ENCODE measurements at regions not wholly inside any gene's neighbourhood (a gene's known extent, or its start where the extent isn't known, plus 50 kb on each side); places are given as distances from the start of the nearest gene placed in this dataset.
"Not testable (repeated sequence)": the region's sequence is repeated elsewhere in the genome, so short reads cannot be mapped to it uniquely, and the experiment has no call there.

GRCh38 chr1:187072262-187073034, 243.7 kb downstream of the PLA2G4A start:
- H3K27me3 Mint-ChIP-seq; H3K9me3 Mint-ChIP-seq; intact Hi-C loops (cut with micrococcal nuclease); H3K4me1 Mint-ChIP-seq; H3K36me3 Mint-ChIP-seq (ENCODE audit: low read depth): not testable (repeated sequence)
- Mint-ChIP-seq H3K27ac (peak overlapping the region; percentile 93), H3K4me3 (peak overlapping the region; percentile 91)
- DNase-seq = peak; percentile 66

GRCh38 chr1:187073035-187073560, 244.3 kb downstream of the PLA2G4A start:
- H3K4me1 Mint-ChIP-seq; intact Hi-C loops (cut with micrococcal nuclease); H3K9me3 Mint-ChIP-seq; H3K27me3 Mint-ChIP-seq; H3K36me3 Mint-ChIP-seq (ENCODE audit: low read depth): not testable (repeated sequence)
- Mint-ChIP-seq H3K27ac (peak overlapping the region; percentile 93), H3K4me3 (peak overlapping the region; percentile 91)
- peak; percentile 69 for DNase-seq

- intact Hi-C loops (cut with micrococcal nuclease); H3K4me1 Mint-ChIP-seq; DNase-seq; H3K9me3 Mint-ChIP-seq; H3K36me3 Mint-ChIP-seq (ENCODE audit: low read depth); H3K27ac Mint-ChIP-seq; H3K27me3 Mint-ChIP-seq: not testable (repeated sequence)
- H3K4me3 Mint-ChIP-seq = peak overlapping the region; percentile 91
Measured at GRCh38 chr1:187073634-187074245, 245.0 kb downstream of the PLA2G4A start.

- no peak for DNase-seq
- H3K27ac Mint-ChIP-seq = no peak overlapping the region
- H3K27me3 Mint-ChIP-seq = no peaks in the 10 kb centered on the region
- H3K4me3 Mint-ChIP-seq = no peak overlapping the region
- intact Hi-C loops (cut with micrococcal nuclease) = no loop called here
- no peaks in the 10 kb centered on the region for H3K9me3 Mint-ChIP-seq
- H3K4me1 Mint-ChIP-seq = peaks cover 4% of the 10 kb centered on the region
- H3K36me3 Mint-ChIP-seq (ENCODE audit: low read depth) = peaks cover 4% of the 10 kb centered on the region
Measured at GRCh38 chr1:187074445-187075048, 245.8 kb downstream of the PLA2G4A start.

GRCh38 chr1:187076922-187077321, 248.2 kb downstream of the PLA2G4A start:
- intact Hi-C loops (cut with micrococcal nuclease) = no loop called here
- DNase-seq = no peak
- Mint-ChIP-seq H3K27me3 (no peaks in the 10 kb centered on the region), H3K36me3 (ENCODE audit: low read depth) (peaks cover 4% of the 10 kb centered on the region), H3K4me1 (peaks cover 4% of the 10 kb centered on the region), H3K27ac (no peak overlapping the region), H3K4me3 (no peak overlapping the region), H3K9me3 (no peaks in the 10 kb centered on the region)

GRCh38 chr1:187078321-187078720, 249.6 kb downstream of the PLA2G4A start:
- intact Hi-C loops (cut with micrococcal nuclease) = no loop called here
- H3K27me3 Mint-ChIP-seq = no peaks in the 10 kb centered on the region
- DNase-seq = no peak
- peaks cover 2% of the 10 kb centered on the region for H3K4me1 Mint-ChIP-seq
- H3K36me3 Mint-ChIP-seq (ENCODE audit: low read depth) = peaks cover 4% of the 10 kb centered on the region
- H3K27ac Mint-ChIP-seq = no peak overlapping the region
- H3K9me3 Mint-ChIP-seq = no peaks in the 10 kb centered on the region
- no peak overlapping the region for H3K4me3 Mint-ChIP-seq

- Mint-ChIP-seq H3K36me3 (ENCODE audit: low read depth) (peaks cover 4% of the 10 kb centered on the region), H3K4me3 (no peak overlapping the region), H3K9me3 (no peaks in the 10 kb centered on the region), H3K27me3 (no peaks in the 10 kb centered on the region), H3K27ac (no peak overlapping the region), H3K4me1 (peaks cover 2% of the 10 kb centered on the region)
- intact Hi-C loops (cut with micrococcal nuclease) = no loop called here
- no peak for DNase-seq
Measured at GRCh38 chr1:187078916-187079315, 250.2 kb downstream of the PLA2G4A start.

GRCh38 chr1:187079330-187079729, 250.6 kb downstream of the PLA2G4A start:
- H3K4me1 Mint-ChIP-seq = peaks cover 2% of the 10 kb centered on the region
- H3K4me3 Mint-ChIP-seq = no peak overlapping the region
- H3K36me3 Mint-ChIP-seq (ENCODE audit: low read depth) = peaks cover 4% of the 10 kb centered on the region
- H3K27ac Mint-ChIP-seq = no peak overlapping the region
- H3K9me3 Mint-ChIP-seq = no peaks in the 10 kb centered on the region
- no peaks in the 10 kb centered on the region for H3K27me3 Mint-ChIP-seq
- no peak for DNase-seq
- intact Hi-C loops (cut with micrococcal nuclease) = no loop called here

GRCh38 chr1:187091666-187092065, 262.9 kb downstream of the PLA2G4A start:
- H3K36me3 Mint-ChIP-seq (ENCODE audit: low read depth) = no peaks in the 10 kb centered on the region
- peaks cover 2% of the 10 kb centered on the region for H3K9me3 Mint-ChIP-seq
- DNase-seq = no peak
- H3K27ac Mint-ChIP-seq = no peak overlapping the region
- H3K27me3 Mint-ChIP-seq = no peaks in the 10 kb centered on the region
- peak overlapping the region; percentile 26 for H3K4me3 Mint-ChIP-seq
- intact Hi-C loops (cut with micrococcal nuclease) = no loop called here
- H3K4me1 Mint-ChIP-seq = peaks cover 7% of the 10 kb centered on the region

- no peak overlapping the region for H3K27ac Mint-ChIP-seq
Measured at GRCh38 chr1:187092104-187092503, 263.4 kb downstream of the PLA2G4A start.

GRCh38 chr1:187096689-187097088, 267.9 kb downstream of the PLA2G4A start:
- H3K36me3 Mint-ChIP-seq (ENCODE audit: low read depth) = peaks cover 4% of the 10 kb centered on the region
- intact Hi-C loops (cut with micrococcal nuclease) = no loop called here
- no peak overlapping the region for H3K27ac Mint-ChIP-seq
- no peak for DNase-seq
- H3K4me1 Mint-ChIP-seq = peaks cover 7% of the 10 kb centered on the region
- H3K4me3 Mint-ChIP-seq = no peak overlapping the region
- no peaks in the 10 kb centered on the region for H3K27me3 Mint-ChIP-seq
- peaks cover 7% of the 10 kb centered on the region for H3K9me3 Mint-ChIP-seq

More at GRCh38 chr1:187092104-187092503, 263.4 kb downstream of the PLA2G4A start:
- Mint-ChIP-seq H3K9me3 (peaks cover 4% of the 10 kb centered on the region), H3K4me1 (peaks cover 7% of the 10 kb centered on the region), H3K36me3 (ENCODE audit: low read depth) (no peaks in the 10 kb centered on the region), H3K27me3 (no peaks in the 10 kb centered on the region), H3K4me3 (peak overlapping the region; percentile 26)
- intact Hi-C loops (cut with micrococcal nuclease) = no loop called here
- peak; percentile 68 for DNase-seq

- Mint-ChIP-seq H3K27ac (no peak overlapping the region), H3K27me3 (no peaks in the 10 kb centered on the region), H3K4me3 (no peak overlapping the region), H3K36me3 (ENCODE audit: low read depth) (no peaks in the 10 kb centered on the region), H3K4me1 (no peaks in the 10 kb centered on the region), H3K9me3 (no peaks in the 10 kb centered on the region)
- no peak for DNase-seq
- intact Hi-C loops (cut with micrococcal nuclease) = no loop called here
Measured at GRCh38 chr1:187110351-187110750, 281.6 kb downstream of the PLA2G4A start.

- Mint-ChIP-seq H3K27me3 (no peaks in the 10 kb centered on the region), H3K4me1 (no peaks in the 10 kb centered on the region), H3K9me3 (no peaks in the 10 kb centered on the region), H3K27ac (no peak overlapping the region), H3K36me3 (ENCODE audit: low read depth) (no peaks in the 10 kb centered on the region), H3K4me3 (no peak overlapping the region)
- no peak for DNase-seq
- intact Hi-C loops (cut with micrococcal nuclease) = no loop called here
Measured at GRCh38 chr1:187114792-187115191, 286.0 kb downstream of the PLA2G4A start.

- Mint-ChIP-seq H3K27me3 (no peaks in the 10 kb centered on the region), H3K4me1 (no peaks in the 10 kb centered on the region), H3K27ac (no peak overlapping the region), H3K4me3 (no peak overlapping the region), H3K9me3 (no peaks in the 10 kb centered on the region), H3K36me3 (ENCODE audit: low read depth) (no peaks in the 10 kb centered on the region)
- intact Hi-C loops (cut with micrococcal nuclease) = no loop called here
- DNase-seq = no peak
Measured at GRCh38 chr1:187121661-187122060, 292.9 kb downstream of the PLA2G4A start.
